Psoas muscle (tissue), 7 donors: ENCODE measurements at regions not wholly inside any gene's neighbourhood (a gene's known extent, or its start where the extent isn't known, plus 50 kb on each side); places are given as distances from the start of the nearest gene placed in this dataset.

ENCODE experiments used
- ATAC-seq, 4 donors: fragments of 200-7000 bp; cut with Tn5 transposase; one replicate each; pipeline ENCODE4 v1.9.1; 2020; ENCODE audit warnings: moderate library complexity in 3 of 4, mild to moderate bottlenecking in 2 of 4
- DNase-seq, 2 donors: peaks; one replicate each; pipeline ENCODE4 v3.0.0-alpha.2; 2020
- H3K27ac ChIP-seq: fragments of 200-600 bp; one replicate; pipeline ENCODE4 v1.8.0; 2022
- H3K27me3 ChIP-seq, 3 donors: fragments of 200-600 bp in 1 of 3; one replicate each; pipeline versions ENCODE4 v1.6.1 to v1.8.0; 2013 to 2022; ENCODE audit warnings: low read length in 2 of 3, mild to moderate bottlenecking in 2 of 3, moderate library complexity in 1 of 3; ENCODE audit not compliant: insufficient read depth in 3 of 3
- H3K36me3 ChIP-seq, 2 donors: fragments of 200-600 bp in 1 of 2; one replicate each; pipeline versions ENCODE4 v1.6.1 to v1.8.0; 2013 to 2022; ENCODE audit warnings: low read depth in 1 of 2, mild to moderate bottlenecking in 1 of 2, moderate library complexity in 1 of 2; ENCODE audit not compliant: insufficient read depth in 1 of 2
- H3K4me1 ChIP-seq: fragments of 200-600 bp; one replicate; pipeline ENCODE4 v1.8.0; 2022
- H3K4me3 ChIP-seq: fragments of 200-600 bp; one replicate; pipeline ENCODE4 v1.8.0; 2022; ENCODE audit warnings: mild to moderate bottlenecking
- H3K9me3 ChIP-seq: fragments of 200-600 bp; one replicate; pipeline ENCODE4 v1.8.0; 2022
- CTCF ChIP-seq: fragments of 200-600 bp; IDR thresholded peaks from one replicate; pipeline ENCODE4 v1.8.0; 2022; ENCODE audit warnings: antibody characterized with exemption
- WGBS, 3 donors: extraction: QIAGEN DNeasy Blood & Tissue Kit; methylation state at CpG; one replicate each; pipeline versions ENCODE4 v1.1.6 to v1.1.7; 2013; 5-methylcytosine and 5-hydroxymethylcytosine counted together
- intact Hi-C, 2 donors: fragments of 100-400 bp; cut with DNase I; formaldehyde crosslinking; loops; one replicate each; pipeline versions ENCODE4 v1.11.0 to v1.14.2; 2022
- donor health status: healthy with polysubstance abuse.
- donor health status: DM: no; HTN: no; CAD: no; lungs with moderate emphysema.
- donor health status: Bipolar disorder and iron deficiency.
- donor health status: healthy.
- donor health status: DM: yes; HTN: yes; CAD: no.
- donor health status: DM: no; HTN: no; CAD: no.
- donor health status: DM: yes; HTN: yes; CAD: no.

- no peaks in the 10 kb centered on the region for H3K9me3 ChIP-seq
- H3K27ac ChIP-seq = no peak overlapping the region
- H3K4me1 ChIP-seq = no peaks in the 10 kb centered on the region
- ATAC-seq (no peak), DNase-seq (no peak)
- TF ChIP-seq CTCF = no peak
- no peaks in the 10 kb centered on the region for H3K36me3 ChIP-seq
- no peak overlapping the region for H3K4me3 ChIP-seq
- WGBS, 3 donors = 32 to 37% (median 35%) methylated on average over 6 of the region's 6 CpGs
- no peaks in the 10 kb centered on the region for H3K27me3 ChIP-seq
- intact Hi-C loops = no loop called here
These were observed 381.1 kb upstream of the NCAM2 start for GRCh38 chr21:20617130-20617529.

GRCh38 chr21:20618878-20619277, 379.3 kb upstream of the NCAM2 start:
- Histone ChIP-seq H3K4me3 (no peak overlapping the region), H3K27ac (no peak overlapping the region), H3K4me1 (no peaks in the 10 kb centered on the region), H3K36me3 (no peaks in the 10 kb centered on the region), H3K9me3 (no peaks in the 10 kb centered on the region), H3K27me3 (no peaks in the 10 kb centered on the region)
- DNase-seq = no peak
- ATAC-seq = no peak
- TF ChIP-seq CTCF = no peak
- intact Hi-C loops = no loop called here
- 78 to 88% (median 84%) methylated on average over 3 of the region's 3 CpGs for WGBS, 3 donors

GRCh38 chr21:20627594-20627993, 370.6 kb upstream of the NCAM2 start:
- no peak for TF ChIP-seq CTCF
- intact Hi-C loops = no loop called here

GRCh38 chr21:20631633-20632032, 366.6 kb upstream of the NCAM2 start:
- intact Hi-C loops = no loop called here
- no peaks in the 10 kb centered on the region for H3K9me3 ChIP-seq
- no peaks in the 10 kb centered on the region for H3K27me3 ChIP-seq
- DNase-seq (no peak), ATAC-seq (no peak)
- H3K36me3 ChIP-seq = no peaks in the 10 kb centered on the region
- no peak overlapping the region for H3K4me3 ChIP-seq
- WGBS, 3 donors = 93 to 96% (median 94%) methylated on average over 1 of the region's 1 CpG
- H3K27ac ChIP-seq = no peak overlapping the region
- no peaks in the 10 kb centered on the region for H3K4me1 ChIP-seq
- TF ChIP-seq CTCF = no peak

More at GRCh38 chr21:20627594-20627993, 370.6 kb upstream of the NCAM2 start:
- WGBS, 3 donors = 64 to 70% (median 66%) methylated on average over 4 of the region's 4 CpGs
- Histone ChIP-seq H3K36me3 (no peaks in the 10 kb centered on the region), H3K9me3 (no peaks in the 10 kb centered on the region), H3K27me3 (no peaks in the 10 kb centered on the region), H3K4me1 (no peaks in the 10 kb centered on the region), H3K4me3 (no peak overlapping the region), H3K27ac (no peak overlapping the region)
- DNase-seq = no peak
- ATAC-seq = no peak

GRCh38 chr21:20639026-20639425, 359.2 kb upstream of the NCAM2 start:
- DNase-seq (no peak), ATAC-seq (no peak)
- intact Hi-C loops = no loop called here
- TF ChIP-seq CTCF = no peak
- Histone ChIP-seq H3K27ac (no peak overlapping the region), H3K9me3 (no peaks in the 10 kb centered on the region), H3K27me3 (no peaks in the 10 kb centered on the region), H3K4me3 (no peak overlapping the region), H3K36me3 (no peaks in the 10 kb centered on the region), H3K4me1 (no peaks in the 10 kb centered on the region)
- WGBS, 3 donors = 55 to 61% (median 59%) methylated on average over 2 of the region's 2 CpGs
